ENCODE measurements at regions not wholly inside any gene's neighbourhood (a gene's known extent, or its start where the extent isn't known, plus 50 kb on each side); places are given as distances from the start of the nearest gene placed in this dataset.
A peak's percentile ranks its signal among the peaks of the same experiment; 100 is the strongest.

DNA sequence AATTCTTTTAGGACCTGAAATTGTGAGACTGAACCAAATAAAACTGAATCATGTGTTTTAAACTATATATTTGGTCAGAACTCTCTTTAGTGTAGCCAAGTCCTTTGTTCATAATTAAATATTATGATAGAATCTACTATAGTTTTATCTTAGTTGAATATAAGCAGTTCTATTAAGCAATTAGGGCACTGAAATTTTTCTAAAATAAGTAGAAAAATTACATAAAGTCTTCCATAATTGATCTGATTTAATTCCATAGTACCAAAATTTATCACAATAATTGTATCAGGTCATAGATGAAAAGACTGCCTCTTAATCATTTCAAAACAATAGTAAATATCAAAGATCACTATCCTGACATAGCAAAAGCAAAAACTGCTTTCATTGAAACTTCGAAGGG lies 90.1 kb upstream of the BET1 start:
- H2AFZ ChIP-seq (ENCODE audit: low read depth, low read length), result no peak overlapping the region
- H3K27me3 ChIP-seq (ENCODE audit: insufficient read depth, low read length), result no peaks in the 10 kb centered on the region
- H3K9me3 Mint-ChIP-seq (ENCODE audit: unreplicated experiment), result no peaks in the 10 kb centered on the region
- FAIRE-seq (no peak), DNase-seq (ENCODE audit: low read depth) (no peak)
- H3K4me3 Mint-ChIP-seq (ENCODE audit: unreplicated experiment), result no peak overlapping the region
- no peaks in the 10 kb centered on the region for H3K27me3 Mint-ChIP-seq (ENCODE audit: low read depth, unreplicated experiment)
- H3K4me1 Mint-ChIP-seq (ENCODE audit: low read depth, unreplicated experiment), result peaks cover 2% of the 10 kb centered on the region
- no peak overlapping the region for H3K27ac ChIP-seq (ENCODE audit: low read depth, low read length)
- no peaks in the 10 kb centered on the region for H3K79me2 ChIP-seq (ENCODE audit: insufficient read depth, low read length)
- H3K36me3 Mint-ChIP-seq (ENCODE audit: low read depth, unreplicated experiment), result no peaks in the 10 kb centered on the region
- H3K27ac Mint-ChIP-seq (ENCODE audit: unreplicated experiment), result no peak overlapping the region
- H4K20me1 ChIP-seq (ENCODE audit: insufficient read depth, low read length), result no peaks in the 10 kb centered on the region
- no peak overlapping the region for H3K9ac ChIP-seq (ENCODE audit: low read length)
- H3K4me3 ChIP-seq (ENCODE audit: insufficient read depth, low read depth, low read length), result no peak overlapping the region
- H3K4me1 ChIP-seq (ENCODE audit: insufficient read depth, low read length), result no peaks in the 10 kb centered on the region
- TF ChIP-seq EZH2 (IDR thresholded peaks at IDR 0.05; ENCODE audit: insufficient read depth, low read length), result no peak
- TF ChIP-seq, protein P1, sequence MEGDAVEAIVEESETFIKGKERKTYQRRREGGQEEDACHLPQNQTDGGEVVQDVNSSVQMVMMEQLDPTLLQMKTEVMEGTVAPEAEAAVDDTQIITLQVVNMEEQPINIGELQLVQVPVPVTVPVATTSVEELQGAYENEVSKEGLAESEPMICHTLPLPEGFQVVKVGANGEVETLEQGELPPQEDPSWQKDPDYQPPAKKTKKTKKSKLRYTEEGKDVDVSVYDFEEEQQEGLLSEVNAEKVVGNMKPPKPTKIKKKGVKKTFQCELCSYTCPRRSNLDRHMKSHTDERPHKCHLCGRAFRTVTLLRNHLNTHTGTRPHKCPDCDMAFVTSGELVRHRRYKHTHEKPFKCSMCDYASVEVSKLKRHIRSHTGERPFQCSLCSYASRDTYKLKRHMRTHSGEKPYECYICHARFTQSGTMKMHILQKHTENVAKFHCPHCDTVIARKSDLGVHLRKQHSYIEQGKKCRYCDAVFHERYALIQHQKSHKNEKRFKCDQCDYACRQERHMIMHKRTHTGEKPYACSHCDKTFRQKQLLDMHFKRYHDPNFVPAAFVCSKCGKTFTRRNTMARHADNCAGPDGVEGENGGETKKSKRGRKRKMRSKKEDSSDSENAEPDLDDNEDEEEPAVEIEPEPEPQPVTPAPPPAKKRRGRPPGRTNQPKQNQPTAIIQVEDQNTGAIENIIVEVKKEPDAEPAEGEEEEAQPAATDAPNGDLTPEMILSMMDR (IDR thresholded peaks at IDR 0.05; ENCODE audit: insufficient read depth, low read depth, low read length), result no peak
- no peaks in the 10 kb centered on the region for H3K9me3 ChIP-seq (ENCODE audit: insufficient read depth, low read depth, low read length)
- H3K4me2 ChIP-seq (ENCODE audit: low read length), result no peak overlapping the region
- H3K36me3 ChIP-seq (ENCODE audit: insufficient read depth, low read length), result no peaks in the 10 kb centered on the region

DNA sequence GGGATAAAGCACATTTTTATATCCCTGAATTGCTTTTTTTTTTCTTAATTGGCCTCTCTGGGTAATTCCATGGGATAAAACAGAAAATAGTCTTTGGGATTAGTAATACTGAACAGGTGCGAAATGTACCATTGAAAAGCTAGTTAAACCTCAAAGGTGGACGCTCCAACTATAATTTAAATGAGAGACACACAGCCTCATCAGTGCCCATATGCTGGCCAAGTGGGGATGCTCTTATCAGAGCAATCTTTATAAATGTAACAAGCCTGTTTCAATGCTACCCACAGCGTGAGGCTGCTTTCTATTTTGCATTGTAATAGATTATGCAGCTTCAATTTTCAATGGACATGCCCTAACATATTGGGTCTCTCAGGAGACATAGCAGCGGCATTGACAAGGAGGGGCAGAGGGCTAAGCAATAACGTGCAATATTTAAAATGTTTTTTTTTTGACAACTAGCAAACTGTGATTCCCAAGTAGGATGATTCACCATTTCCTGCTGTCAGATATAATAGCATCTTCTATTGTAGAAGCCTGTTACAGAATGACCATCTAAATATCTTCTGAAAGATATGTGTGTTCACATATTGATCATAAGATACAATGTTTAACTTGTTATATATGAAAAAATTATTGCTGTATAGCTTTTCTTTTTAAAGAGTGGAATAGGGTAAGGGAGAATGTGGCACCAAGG lies 91.3 kb upstream of the BET1 start:
- Mint-ChIP-seq H3K36me3 (ENCODE audit: low read depth, unreplicated experiment) (no peaks in the 10 kb centered on the region), H3K27me3 (ENCODE audit: low read depth, unreplicated experiment) (no peaks in the 10 kb centered on the region), H3K27ac (ENCODE audit: unreplicated experiment) (no peak overlapping the region), H3K4me3 (ENCODE audit: unreplicated experiment) (no peak overlapping the region), H3K9me3 (ENCODE audit: unreplicated experiment) (no peaks in the 10 kb centered on the region), H3K4me1 (ENCODE audit: low read depth, unreplicated experiment) (no peaks in the 10 kb centered on the region)
- peak; percentile 60 for FAIRE-seq
- Histone ChIP-seq H3K9me3 (ENCODE audit: insufficient read depth, low read depth, low read length) (no peaks in the 10 kb centered on the region), H3K9ac (ENCODE audit: low read length) (no peak overlapping the region), H3K4me1 (ENCODE audit: insufficient read depth, low read length) (no peaks in the 10 kb centered on the region), H3K4me2 (ENCODE audit: low read length) (no peak overlapping the region), H3K36me3 (ENCODE audit: insufficient read depth, low read length) (no peaks in the 10 kb centered on the region), H3K79me2 (ENCODE audit: insufficient read depth, low read length) (no peaks in the 10 kb centered on the region), H3K27me3 (ENCODE audit: insufficient read depth, low read length) (no peaks in the 10 kb centered on the region), H2AFZ (ENCODE audit: low read depth, low read length) (no peak overlapping the region), H3K4me3 (ENCODE audit: insufficient read depth, low read depth, low read length) (no peak overlapping the region), H3K27ac (ENCODE audit: low read depth, low read length) (no peak overlapping the region), H4K20me1 (ENCODE audit: insufficient read depth, low read length) (no peaks in the 10 kb centered on the region)
- TF ChIP-seq, protein P1 (IDR thresholded peaks at IDR 0.05; ENCODE audit: insufficient read depth, low read depth, low read length), result no peak
- no peak for TF ChIP-seq EZH2 (IDR thresholded peaks at IDR 0.05; ENCODE audit: insufficient read depth, low read length)
- DNase-seq (ENCODE audit: low read depth), result no peak

DNA sequence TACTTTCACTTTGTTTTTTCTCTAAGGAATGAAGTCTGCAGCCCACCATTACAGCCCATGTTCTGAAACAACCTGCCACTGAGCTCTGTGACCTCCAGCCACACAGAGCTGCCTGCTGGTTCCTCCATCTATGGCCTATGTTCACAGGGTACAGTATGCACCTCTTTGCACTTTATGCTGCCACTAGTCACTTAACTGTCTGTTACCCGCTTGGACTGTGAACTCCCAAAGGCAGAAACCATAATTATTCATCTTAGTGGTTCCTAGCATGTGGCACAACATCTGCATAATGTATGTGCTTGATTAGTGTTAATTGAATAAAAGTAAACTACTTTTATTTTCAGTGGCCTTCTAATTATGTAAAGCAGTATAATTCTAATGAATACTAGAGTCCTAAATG lies 95.5 kb upstream of the BET1 start:
- Histone ChIP-seq H3K36me3 (ENCODE audit: insufficient read depth, low read length) (no peaks in the 10 kb centered on the region), H2AFZ (ENCODE audit: low read depth, low read length) (no peak overlapping the region), H3K27ac (ENCODE audit: low read depth, low read length) (no peak overlapping the region), H3K9ac (ENCODE audit: low read length) (no peak overlapping the region), H3K27me3 (ENCODE audit: insufficient read depth, low read length) (no peaks in the 10 kb centered on the region), H3K79me2 (ENCODE audit: insufficient read depth, low read length) (no peaks in the 10 kb centered on the region), H3K4me1 (ENCODE audit: insufficient read depth, low read length) (no peaks in the 10 kb centered on the region), H3K4me3 (ENCODE audit: insufficient read depth, low read depth, low read length) (no peak overlapping the region), H3K4me2 (ENCODE audit: low read length) (no peak overlapping the region), H4K20me1 (ENCODE audit: insufficient read depth, low read length) (no peaks in the 10 kb centered on the region), H3K9me3 (ENCODE audit: insufficient read depth, low read depth, low read length) (no peaks in the 10 kb centered on the region)
- Mint-ChIP-seq H3K27me3 (ENCODE audit: low read depth, unreplicated experiment) (no peaks in the 10 kb centered on the region), H3K36me3 (ENCODE audit: low read depth, unreplicated experiment) (no peaks in the 10 kb centered on the region), H3K27ac (ENCODE audit: unreplicated experiment) (no peak overlapping the region), H3K9me3 (ENCODE audit: unreplicated experiment) (no peaks in the 10 kb centered on the region), H3K4me3 (ENCODE audit: unreplicated experiment) (no peak overlapping the region), H3K4me1 (ENCODE audit: low read depth, unreplicated experiment) (no peaks in the 10 kb centered on the region)
- FAIRE-seq (no peak), DNase-seq (ENCODE audit: low read depth) (no peak)
- TF ChIP-seq, protein P1 (IDR thresholded peaks at IDR 0.05; ENCODE audit: insufficient read depth, low read depth, low read length), result no peak
- TF ChIP-seq EZH2 (IDR thresholded peaks at IDR 0.05; ENCODE audit: insufficient read depth, low read length), result no peak

Data from astrocyte (in vitro differentiated cells and primary cell).